Neural progenitor cell (in vitro differentiated cells): ENCODE measurements at regions not wholly inside any gene's neighbourhood (a gene's known extent, or its start where the extent isn't known, plus 50 kb on each side); places are given as distances from the start of the nearest gene placed in this dataset.

Source experiments
- DNase-seq: peaks from one replicate; pipeline ENCODE4 v3.0.0-alpha.2; 2016; ENCODE audit warnings: low spot score
- H2AFZ ChIP-seq: fragments of 200-600 bp; sonication (generic); replicated peaks from 2 replicates; pipeline ENCODE4 v1.6.1; 2016; ENCODE audit warnings: antibody characterized with exemption
- H3F3A ChIP-seq: fragments of 200-600 bp; sonication (generic); 2 replicates; pipeline ENCODE4 v1.6.1; 2016; ENCODE audit warnings: antibody characterized with exemption, low read depth
- H3K27ac ChIP-seq: fragments of 200-600 bp; sonication (generic); 2 replicates; pipeline ENCODE4 v1.5.1; 2016; ENCODE audit warnings: mild to moderate bottlenecking
- H3K27me3 ChIP-seq: fragments of 200-600 bp; sonication (generic); 2 replicates; pipeline ENCODE4 v1.6.1; 2016; ENCODE audit warnings: mild to moderate bottlenecking, moderate library complexity
- H3K36me3 ChIP-seq: fragments of 200-600 bp; sonication (generic); 2 replicates; pipeline ENCODE4 v1.5.1; 2016
- H3K4me1 ChIP-seq: fragments of 200-600 bp; sonication (generic); 2 replicates; pipeline ENCODE4 v1.6.1; 2016; ENCODE audit warnings: mixed run types
- H3K4me2 ChIP-seq: fragments of 200-600 bp; sonication (generic); 2 replicates; pipeline ENCODE4 v1.6.1; 2016
- H3K4me3 ChIP-seq: fragments of 200-600 bp; sonication (generic); 2 replicates; pipeline ENCODE4 v1.5.1; 2016
- H3K79me2 ChIP-seq: fragments of 200-600 bp; sonication (generic); 2 replicates; pipeline ENCODE4 v1.6.1; 2016; ENCODE audit warnings: low read depth
- H3K9ac ChIP-seq: fragments of 200-600 bp; sonication (generic); 2 replicates; pipeline ENCODE4 v1.6.1; 2016
- H3K9me3 ChIP-seq: fragments of 200-600 bp; sonication (generic); 2 replicates; pipeline ENCODE4 v1.5.1; 2016; ENCODE audit warnings: low read depth
- H4K20me1 ChIP-seq: fragments of 200-600 bp; sonication (generic); 2 replicates; pipeline ENCODE4 v1.6.1; 2016; ENCODE audit warnings: low read depth
- H3K27ac Mint-ChIP-seq: 3 replicates; pipeline ENCODE4 v1.8.0; 2021; ENCODE audit warnings: mixed read lengths
- H3K27me3 Mint-ChIP-seq: 2 replicates; pipeline ENCODE4 v1.8.0; 2022; ENCODE audit warnings: low read depth, mild to moderate bottlenecking, inconsistent platforms, moderate library complexity, mixed read lengths; ENCODE audit not compliant: insufficient read depth
- H3K36me3 Mint-ChIP-seq: 3 replicates; pipeline ENCODE4 v1.8.0; 2021; ENCODE audit warnings: mixed read lengths
- H3K4me1 Mint-ChIP-seq: 3 replicates; pipeline ENCODE4 v1.8.0; 2021; ENCODE audit warnings: mixed read lengths
- H3K4me3 Mint-ChIP-seq: 3 replicates; pipeline ENCODE4 v1.8.0; 2021; ENCODE audit warnings: mild to moderate bottlenecking, moderate library complexity, mixed read lengths
- H3K9me3 Mint-ChIP-seq: 3 replicates; pipeline ENCODE4 v1.8.0; 2020; ENCODE audit warnings: mixed read lengths
- CTCF ChIP-seq: fragments of 200-600 bp; sonication (generic); IDR thresholded peaks from 2 replicates; pipeline ENCODE4 v1.5.1; 2017; ENCODE audit warnings: antibody characterized with exemption, mild to moderate bottlenecking
- EZH2 ChIP-seq: fragments of 200-600 bp; sonication (generic); IDR thresholded peaks from 2 replicates; pipeline ENCODE4 v1.6.1; 2017; ENCODE audit warnings: antibody characterized with exemption, mild to moderate bottlenecking, moderate library complexity
- EZH2phosphoT487 ChIP-seq: fragments of 200-600 bp; sonication (generic); IDR thresholded peaks from 2 replicates; pipeline ENCODE4 v1.6.1; 2017; ENCODE audit warnings: antibody characterized with exemption

- no peaks in the 10 kb centered on the region for H3F3A ChIP-seq
- no peak overlapping the region for H3K27ac ChIP-seq
- H3K9me3 ChIP-seq: no peaks in the 10 kb centered on the region
- no peaks in the 10 kb centered on the region for H3K79me2 ChIP-seq
- peak overlapping the region; percentile 39 for H2AFZ ChIP-seq
- no peak overlapping the region for H3K4me2 ChIP-seq
- no peak overlapping the region for H3K4me3 Mint-ChIP-seq
- H3K9ac ChIP-seq: no peak overlapping the region
- peak; percentile 43 for DNase-seq
- H3K27me3 ChIP-seq: no peaks in the 10 kb centered on the region
- no peak overlapping the region for H3K27ac Mint-ChIP-seq
- H4K20me1 ChIP-seq: no peaks in the 10 kb centered on the region
- no peaks in the 10 kb centered on the region for H3K9me3 Mint-ChIP-seq
- H3K27me3 Mint-ChIP-seq: peaks cover 6% of the 10 kb centered on the region
- H3K4me1 ChIP-seq: peaks cover 10% of the 10 kb centered on the region
- H3K4me3 ChIP-seq: no peak overlapping the region
- peaks cover 10% of the 10 kb centered on the region for H3K4me1 Mint-ChIP-seq
- H3K36me3 ChIP-seq: no peaks in the 10 kb centered on the region
- H3K36me3 Mint-ChIP-seq: no peaks in the 10 kb centered on the region
- TF ChIP-seq EZH2 (no peak), EZH2phosphoT487 (no peak), CTCF (no peak)
Measured at GRCh38 chr5:173831196-173831914, 56.8 kb upstream of the CPEB4 start.

GRCh38 chr5:173832386-173832785, 55.8 kb upstream of the CPEB4 start:
- Histone ChIP-seq H2AFZ (no peak overlapping the region), H3F3A (no peaks in the 10 kb centered on the region), H3K9ac (no peak overlapping the region), H3K36me3 (no peaks in the 10 kb centered on the region), H4K20me1 (no peaks in the 10 kb centered on the region), H3K9me3 (no peaks in the 10 kb centered on the region), H3K79me2 (no peaks in the 10 kb centered on the region), H3K4me2 (no peak overlapping the region), H3K4me3 (no peak overlapping the region), H3K27ac (no peak overlapping the region), H3K27me3 (no peaks in the 10 kb centered on the region), H3K4me1 (peaks cover 10% of the 10 kb centered on the region)
- Mint-ChIP-seq H3K27ac (no peak overlapping the region), H3K4me3 (no peak overlapping the region), H3K27me3 (peaks cover 3% of the 10 kb centered on the region), H3K9me3 (no peaks in the 10 kb centered on the region), H3K36me3 (no peaks in the 10 kb centered on the region), H3K4me1 (peaks cover 10% of the 10 kb centered on the region)
- no peak for TF ChIP-seq EZH2phosphoT487
- no peak for TF ChIP-seq EZH2
- TF ChIP-seq CTCF: no peak
- DNase-seq: no peak

GRCh38 chr5:173833196-173833985, 54.8 kb upstream of the CPEB4 start:
- peaks cover 10% of the 10 kb centered on the region for H3K4me1 ChIP-seq
- H3F3A ChIP-seq: no peaks in the 10 kb centered on the region
- Mint-ChIP-seq H3K36me3 (no peaks in the 10 kb centered on the region), H3K4me3 (no peak overlapping the region), H3K9me3 (no peaks in the 10 kb centered on the region), H3K27me3 (no peaks in the 10 kb centered on the region), H3K4me1 (peaks cover 10% of the 10 kb centered on the region), H3K27ac (no peak overlapping the region)
- TF ChIP-seq CTCF (no peak), EZH2 (no peak), EZH2phosphoT487 (no peak)
- no peaks in the 10 kb centered on the region for H3K36me3 ChIP-seq
- no peaks in the 10 kb centered on the region for H4K20me1 ChIP-seq
- H3K4me3 ChIP-seq: no peak overlapping the region
- H3K79me2 ChIP-seq: no peaks in the 10 kb centered on the region
- no peak overlapping the region for H3K27ac ChIP-seq
- H3K9me3 ChIP-seq: no peaks in the 10 kb centered on the region
- no peak for DNase-seq
- no peak overlapping the region for H3K9ac ChIP-seq
- H2AFZ ChIP-seq: no peak overlapping the region
- no peaks in the 10 kb centered on the region for H3K27me3 ChIP-seq
- no peak overlapping the region for H3K4me2 ChIP-seq
